Stimulated activated naive CD4-positive, alpha-beta T cell (primary cell): ENCODE measurements at regions not wholly inside any gene's neighbourhood (a gene's known extent, or its start where the extent isn't known, plus 50 kb on each side); places are given as distances from the start of the nearest gene placed in this dataset.

Source experiments
- DNase-seq, 6 experiments: peaks; one replicate each; lab custom pipeline; 2025; lab: John Stamatoyannopoulos, UW

DNA sequence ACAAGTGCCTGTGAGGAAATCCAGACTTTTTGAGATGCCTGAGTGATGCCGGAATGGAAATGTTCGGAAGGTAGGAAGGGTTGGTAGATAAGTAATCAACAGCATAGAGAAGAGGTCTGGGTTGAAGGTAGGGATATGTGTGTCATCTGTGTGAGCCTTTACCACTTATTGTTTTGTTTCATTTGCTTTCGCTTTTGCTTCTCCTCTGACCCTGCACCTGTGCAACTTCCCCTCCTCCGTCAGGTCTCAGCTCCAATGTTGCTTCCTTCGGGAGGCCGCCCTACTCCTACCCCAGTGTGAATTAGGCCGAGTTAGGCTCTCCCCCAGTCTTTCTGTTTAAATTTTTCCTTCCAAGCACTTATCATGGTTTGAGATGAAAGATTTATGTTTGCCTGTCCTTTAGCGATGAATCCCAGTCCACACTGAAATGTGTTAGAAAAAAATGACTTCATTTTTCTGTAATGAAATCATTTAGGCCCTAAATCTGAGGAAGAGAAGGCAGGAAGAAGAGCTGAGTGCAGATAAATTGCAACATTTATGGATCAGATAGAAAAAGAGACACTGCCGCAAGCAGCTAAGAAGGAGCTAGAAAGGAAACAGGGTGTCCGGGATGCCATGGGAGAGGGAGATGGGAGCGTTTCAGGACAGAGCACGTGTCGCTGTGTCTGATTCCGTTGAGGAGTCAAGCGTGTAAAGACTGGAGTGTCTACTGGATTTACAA is 139.6 kb upstream of the PELI1 start:
- DNase-seq, result peak in 3 of 6 experiments; percentile 9 to 55 (median 52)

DNA sequence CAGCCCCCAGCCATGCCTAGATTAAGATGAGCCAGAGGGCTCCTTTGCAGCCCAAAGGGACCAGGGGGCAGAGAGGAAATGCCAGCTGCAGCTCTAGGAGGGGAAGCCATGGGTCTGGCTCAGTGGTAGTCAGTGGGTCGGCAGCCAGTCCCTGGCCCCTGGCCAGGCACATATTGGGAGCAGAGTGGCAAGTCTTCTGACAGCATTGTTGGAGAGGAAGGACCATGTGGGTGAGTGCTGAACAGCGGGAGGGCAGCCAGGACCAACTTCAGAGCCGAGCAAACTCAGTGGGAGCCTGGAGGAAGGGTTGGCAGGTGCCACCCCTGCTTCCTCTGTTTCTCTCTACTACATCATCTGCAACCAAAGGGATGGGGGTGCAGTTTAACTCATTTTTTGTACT is 140.5 kb upstream of the PELI1 start:
- DNase-seq, result no peak

DNA sequence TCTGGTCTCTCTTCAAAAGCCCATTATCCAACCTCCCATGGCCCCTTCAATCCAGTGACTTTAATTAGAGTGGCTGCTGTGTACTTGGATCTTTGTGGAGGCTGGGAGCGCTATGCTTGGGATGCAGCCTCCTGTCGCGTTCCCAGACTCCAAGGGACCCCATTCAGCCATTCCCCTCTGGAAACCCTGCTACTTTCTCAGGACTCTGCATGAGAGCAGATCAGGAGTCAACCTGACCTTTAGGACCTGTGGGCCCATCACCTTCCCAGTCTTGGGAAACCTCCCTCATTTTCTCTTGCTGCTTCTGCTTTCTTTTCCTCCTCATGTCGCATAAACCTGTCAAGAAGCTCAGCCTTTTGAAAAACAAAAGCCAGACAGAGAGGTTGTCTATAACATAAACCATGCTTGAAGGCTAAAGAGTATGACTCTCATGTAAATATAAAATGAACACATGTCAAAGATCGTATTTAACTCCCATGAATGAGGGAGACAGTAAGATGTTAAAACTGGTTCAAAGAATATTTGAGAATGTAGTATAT is 143.1 kb upstream of the PELI1 start:
- no peak for DNase-seq

DNA sequence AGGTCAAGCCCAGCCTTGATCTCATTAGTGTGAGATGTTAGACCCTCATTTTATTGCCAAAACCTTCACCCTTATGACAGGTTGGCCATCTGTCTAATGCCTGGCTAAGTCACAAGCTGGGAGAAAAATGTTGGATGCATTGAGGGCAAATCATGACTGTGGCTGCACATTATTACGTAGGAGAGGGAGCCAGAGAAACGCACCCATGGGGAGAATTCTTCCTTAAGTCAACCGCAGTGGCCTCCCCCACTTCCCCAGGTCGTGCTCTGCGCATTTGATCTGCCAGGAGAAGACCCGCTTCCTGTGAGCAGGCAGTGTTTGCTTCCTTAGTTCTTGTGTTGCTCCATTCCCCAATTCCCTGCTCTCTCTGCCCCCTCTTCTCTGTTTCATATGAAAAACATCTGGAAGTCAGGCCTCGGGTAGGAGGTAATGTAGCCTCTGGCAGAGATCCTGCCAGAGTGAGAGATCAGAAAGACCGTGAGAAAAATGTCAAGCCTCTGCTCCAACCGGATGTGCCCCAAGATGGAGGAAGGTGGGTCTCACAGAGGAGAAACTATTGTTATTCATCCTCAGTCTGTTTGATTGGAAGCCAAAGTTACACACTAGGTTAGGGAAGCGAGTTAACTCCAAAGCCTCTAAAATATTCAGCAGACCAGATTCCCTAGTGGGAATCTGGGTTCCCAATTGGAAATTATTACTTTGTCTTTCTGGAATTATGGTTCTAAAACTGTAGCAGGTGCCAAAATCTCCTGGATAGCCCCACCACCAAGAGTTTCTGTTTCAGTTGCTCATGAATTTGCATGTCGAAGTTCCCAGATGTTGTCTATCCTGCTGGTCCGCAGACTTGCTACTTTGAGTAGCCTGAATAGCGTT is 144.3 kb upstream of the PELI1 start:
- DNase-seq, result no peak

DNA sequence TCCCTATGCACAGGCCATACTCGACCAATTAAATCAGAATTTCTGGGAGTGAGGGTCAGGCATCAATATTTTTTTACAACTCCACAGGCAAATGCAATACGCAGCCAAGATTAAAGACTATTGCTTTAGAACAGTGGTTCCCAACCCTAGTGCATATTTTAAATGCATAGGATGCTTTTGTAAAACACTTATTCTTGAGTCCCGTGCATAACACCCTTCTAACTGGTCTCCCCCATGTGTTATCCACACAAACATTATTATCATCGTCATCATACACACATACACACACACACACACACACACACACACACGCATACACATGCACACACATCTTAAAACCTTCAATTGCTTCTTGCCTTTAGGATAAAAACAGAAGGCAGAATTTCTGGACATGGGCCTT is 145.0 kb upstream of the PELI1 start:
- DNase-seq, result no peak

DNA sequence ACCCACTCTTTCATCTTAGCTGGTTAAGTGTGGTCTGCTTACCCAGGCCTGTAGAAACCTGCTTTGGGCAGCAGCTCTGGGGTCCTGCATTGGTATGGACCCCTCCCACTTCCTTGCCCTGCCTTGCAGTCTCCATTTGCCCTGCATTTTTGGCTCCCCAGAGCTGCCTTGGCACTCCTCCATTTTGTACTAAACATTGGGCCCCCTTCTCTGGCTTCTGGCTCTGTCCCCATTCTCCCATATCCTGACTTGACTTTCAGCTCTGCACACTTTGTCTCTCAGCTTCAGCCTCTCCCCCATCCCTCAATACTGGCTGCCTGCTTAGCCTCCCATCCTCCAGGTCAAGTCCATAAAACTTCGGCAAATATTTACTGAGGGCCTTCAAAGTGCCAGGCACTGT is 145.5 kb upstream of the PELI1 start:
- DNase-seq, result no peak

DNA sequence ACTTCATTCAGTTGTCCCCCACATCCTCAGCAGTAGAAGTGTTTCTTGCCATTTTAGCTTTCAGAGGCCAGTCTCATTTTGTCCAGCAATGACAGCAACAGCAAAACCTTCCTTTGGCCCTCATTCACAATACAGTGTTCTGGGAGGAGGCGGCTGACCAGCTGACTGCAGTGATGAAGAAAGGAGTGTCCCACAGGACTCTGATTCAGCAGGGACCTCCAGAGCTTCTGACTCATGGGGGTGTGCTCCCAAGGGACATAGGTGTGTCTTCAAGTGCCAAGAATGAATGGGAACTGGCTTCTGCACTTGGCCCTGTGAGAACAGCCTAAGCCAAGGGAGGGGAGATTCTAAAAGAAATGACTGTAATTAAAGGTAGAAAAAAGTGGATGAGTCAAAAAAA is 147.0 kb upstream of the PELI1 start:
- no peak for DNase-seq

DNA sequence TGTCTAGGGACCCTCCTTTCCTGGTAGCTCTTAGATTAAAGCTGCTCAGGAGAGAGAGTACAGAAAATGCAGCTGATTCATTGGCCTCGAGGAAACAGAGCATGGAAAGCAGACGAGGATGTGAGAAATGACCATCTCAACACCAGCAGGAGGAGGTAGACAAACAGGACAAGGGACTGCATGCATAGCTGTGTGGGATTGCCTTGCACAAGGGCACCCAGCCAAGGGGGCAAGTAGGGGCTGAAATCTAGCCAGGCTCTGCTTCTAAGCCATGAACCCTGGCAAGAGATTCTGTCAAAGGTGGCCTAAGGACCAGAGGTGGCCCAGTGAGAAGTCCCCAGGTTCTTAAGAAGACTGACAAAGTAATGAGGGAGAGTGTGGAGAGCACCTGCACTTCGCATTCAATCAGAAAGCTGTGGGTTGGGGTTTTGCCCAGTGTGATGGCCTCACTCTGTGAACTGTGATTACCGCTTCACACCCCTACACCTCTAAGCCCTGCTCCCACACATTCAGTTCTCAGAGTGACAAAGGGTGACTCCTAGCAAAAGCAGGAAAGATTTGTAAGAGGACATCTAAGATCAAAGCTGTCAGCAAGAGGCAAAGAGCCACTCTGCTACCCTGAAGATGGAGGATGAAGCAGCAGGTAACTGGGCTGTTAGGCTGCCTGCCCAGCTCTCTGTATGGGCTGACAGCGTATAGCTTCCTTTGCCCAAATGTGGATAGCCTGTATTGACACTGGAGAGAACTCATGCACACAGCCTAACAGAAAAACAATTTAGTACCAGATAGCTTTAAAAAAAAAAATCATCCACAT is 151.3 kb upstream of the PELI1 start:
- no peak for DNase-seq

DNA sequence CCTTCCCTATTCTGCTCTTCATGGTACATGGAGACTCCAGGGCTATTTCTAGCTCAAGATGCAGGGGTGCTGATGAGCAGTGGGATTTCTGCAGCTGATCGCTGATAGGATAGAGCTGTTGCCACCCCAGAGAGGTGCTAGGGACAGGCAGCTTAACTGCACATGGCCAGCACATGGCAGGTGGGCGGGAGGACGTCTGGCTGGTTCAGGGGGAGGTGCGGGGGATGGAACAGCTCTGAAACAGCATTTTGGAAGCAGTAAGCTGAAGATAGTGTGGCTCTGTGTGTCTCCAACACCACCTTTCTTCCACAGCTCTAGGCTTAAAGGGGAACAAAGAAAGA is 151.9 kb upstream of the PELI1 start:
- DNase-seq, result no peak

DNA sequence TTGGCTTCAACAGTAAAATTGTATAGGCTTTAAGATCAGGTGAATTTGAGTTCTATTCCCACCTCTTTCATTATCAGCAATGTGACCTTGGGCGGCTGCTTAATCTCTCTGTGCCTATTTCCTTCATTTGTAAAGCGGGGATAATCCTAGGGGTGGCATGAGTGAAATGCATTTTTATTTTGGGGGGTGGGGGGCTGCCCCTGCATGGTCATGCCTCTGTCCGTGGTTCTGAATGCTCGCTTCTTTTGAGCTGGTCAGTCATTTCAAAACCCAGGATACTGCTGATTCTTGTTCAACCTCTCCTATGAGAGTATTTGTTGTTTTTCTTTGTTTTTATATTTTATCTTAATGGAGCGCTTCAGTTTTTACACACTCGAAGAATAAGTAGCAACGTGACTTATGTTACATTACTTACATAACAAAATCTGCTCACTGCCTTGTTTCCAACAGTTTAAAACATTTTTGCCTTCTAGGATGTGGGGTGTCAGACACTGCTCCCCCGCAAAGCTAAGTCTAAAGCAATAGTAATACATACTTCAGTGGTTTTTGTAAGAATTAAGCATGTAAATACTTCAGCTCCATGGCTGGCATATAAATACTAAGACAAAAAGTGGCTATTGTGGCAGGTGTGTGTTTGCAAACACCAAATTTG is 152.6 kb upstream of the PELI1 start:
- DNase-seq, result no peak

DNA sequence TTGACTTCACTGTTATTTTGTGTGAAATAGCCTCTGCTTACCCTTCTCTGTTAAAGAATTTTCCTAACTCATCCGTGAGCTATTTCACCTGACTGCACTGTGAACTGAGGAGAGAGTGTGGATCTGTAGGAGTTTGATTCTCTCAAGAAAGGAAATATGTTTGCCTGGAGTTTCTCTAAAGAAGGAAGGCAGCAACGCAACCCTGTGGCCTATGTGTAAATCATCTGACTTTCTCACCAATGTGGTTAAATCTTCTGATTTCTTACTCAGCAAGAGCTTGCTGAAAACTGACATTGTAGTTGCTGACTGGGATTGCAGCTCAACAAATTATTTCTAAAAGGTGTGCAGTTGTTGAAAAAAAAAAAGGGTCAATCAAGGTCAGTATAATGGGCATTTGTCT is 153.9 kb upstream of the PELI1 start:
- no peak for DNase-seq

DNA sequence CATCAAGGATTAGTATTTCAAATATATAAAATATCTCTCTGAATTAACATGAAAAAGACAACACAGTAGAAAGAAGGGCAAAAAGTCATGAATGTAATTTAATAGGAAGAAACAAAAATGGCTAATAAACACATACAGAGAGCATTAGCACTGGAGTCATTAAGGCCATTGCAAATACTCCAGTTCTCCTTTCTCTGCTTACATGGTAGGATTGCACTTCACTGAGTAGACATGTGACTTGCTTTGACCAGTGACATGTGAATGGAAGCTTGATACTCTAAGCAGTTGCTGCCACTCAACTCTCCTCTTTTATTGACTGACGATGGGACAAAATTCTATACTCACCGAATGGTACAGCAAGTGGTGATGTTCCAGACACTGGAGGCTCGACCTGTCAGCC is 153.9 kb upstream of the LGALSL start:
- DNase-seq, result no peak

DNA sequence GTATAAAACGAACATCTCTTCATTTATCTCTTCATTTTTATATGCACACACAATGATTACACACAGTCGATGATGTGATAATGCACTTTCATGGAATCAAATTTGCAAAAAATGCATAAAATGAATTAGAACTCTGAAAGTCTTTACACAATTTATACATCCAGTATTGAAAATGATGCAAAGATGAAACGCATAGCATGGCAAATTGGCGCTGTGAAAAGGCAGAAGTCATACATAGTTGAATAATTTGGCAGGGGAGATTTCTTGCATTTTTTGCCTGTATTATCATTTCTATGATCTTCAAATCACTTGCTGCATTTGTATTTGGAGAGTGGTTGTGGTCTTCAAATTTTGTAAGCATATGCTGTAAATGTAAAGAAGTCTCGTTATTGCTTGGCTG is 150.7 kb upstream of the LGALSL start:
- no peak for DNase-seq

DNA sequence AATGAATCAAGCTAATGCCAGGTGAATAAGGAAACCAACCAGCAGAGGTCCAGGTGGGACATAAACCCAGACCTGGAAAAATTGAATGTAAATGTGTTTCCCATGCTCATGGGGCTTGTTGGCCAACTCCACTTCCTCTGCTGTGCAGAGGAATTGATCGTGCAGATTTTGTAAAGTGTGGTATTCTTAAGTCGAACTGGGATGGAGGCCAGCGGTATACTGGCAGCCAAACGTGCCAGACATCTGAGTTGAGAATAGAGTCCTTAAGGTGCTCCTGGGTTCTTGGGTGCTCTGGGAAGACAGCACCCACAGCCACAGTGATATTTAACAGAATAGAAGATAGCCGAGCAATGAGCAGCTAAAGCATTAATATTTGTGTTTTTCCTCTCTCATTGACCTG is 146.5 kb upstream of the LGALSL start:
- no peak for DNase-seq

DNA sequence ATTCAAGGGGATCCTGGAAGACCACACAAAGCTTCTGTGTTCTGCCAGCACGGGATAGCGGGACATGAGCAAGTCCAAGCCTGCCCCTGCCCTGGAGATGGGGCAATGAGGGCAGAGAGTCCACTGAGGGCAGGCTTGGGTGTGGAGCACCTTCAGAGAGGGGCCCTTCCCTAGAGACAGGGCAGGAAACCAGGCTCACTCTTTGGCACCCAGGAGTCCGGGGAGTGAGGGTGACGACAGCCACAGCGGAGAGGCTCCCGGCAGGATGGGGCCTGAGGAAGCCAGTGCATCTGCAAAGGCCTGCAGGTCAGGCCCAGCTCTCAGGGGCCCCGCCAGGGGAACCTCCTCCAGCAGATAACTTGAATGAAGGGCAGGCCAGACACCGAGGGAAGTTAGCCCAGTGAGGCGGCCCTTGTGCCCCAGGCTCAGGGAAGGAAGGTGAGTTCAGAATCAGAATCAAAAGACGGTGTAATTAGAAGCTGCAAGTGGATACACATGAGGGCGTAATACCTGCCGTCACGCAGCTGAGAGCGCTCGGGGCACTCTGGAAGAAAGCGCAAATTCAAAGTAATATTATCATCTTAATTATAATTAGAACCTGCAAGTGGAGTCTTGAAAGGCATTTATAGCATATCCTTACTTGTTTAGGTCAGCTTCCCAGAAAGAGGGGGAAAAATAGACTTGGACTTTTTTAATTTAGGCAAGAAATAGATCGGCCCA is 142.6 kb upstream of the LGALSL start:
- DNase-seq, result no peak

DNA sequence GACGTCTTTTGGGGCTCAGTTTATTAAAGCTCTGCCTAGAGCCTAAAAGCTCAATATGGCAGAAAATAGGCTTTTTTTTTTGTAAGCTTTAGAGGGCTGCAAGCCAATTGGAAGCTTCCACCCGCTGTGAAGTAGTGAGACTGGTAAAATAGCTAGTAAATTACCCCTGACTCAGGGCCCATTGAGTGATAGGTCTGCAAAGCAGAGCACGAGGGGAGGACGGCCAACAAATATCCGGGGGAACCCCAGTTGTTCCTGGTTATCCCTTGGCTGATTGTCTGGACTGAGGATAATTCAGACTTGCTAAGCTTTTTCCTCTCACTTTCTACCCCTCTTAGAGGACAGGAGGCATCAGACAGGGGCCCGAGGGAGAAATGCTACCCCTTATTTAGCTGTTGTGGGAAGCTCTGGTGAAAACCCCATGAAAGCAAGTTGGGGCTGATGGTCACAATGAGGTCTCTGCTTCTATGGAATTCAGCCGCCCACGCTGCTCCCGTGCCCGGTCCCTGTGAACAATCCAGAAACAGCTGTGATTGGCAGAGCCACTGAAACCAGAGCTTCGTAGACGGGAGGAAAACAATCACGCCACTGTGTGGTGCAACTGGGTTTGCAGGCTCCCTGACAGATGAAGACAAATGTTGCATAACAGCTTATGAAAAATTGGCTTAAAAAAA is 141.9 kb upstream of the LGALSL start:
- no peak for DNase-seq

DNA sequence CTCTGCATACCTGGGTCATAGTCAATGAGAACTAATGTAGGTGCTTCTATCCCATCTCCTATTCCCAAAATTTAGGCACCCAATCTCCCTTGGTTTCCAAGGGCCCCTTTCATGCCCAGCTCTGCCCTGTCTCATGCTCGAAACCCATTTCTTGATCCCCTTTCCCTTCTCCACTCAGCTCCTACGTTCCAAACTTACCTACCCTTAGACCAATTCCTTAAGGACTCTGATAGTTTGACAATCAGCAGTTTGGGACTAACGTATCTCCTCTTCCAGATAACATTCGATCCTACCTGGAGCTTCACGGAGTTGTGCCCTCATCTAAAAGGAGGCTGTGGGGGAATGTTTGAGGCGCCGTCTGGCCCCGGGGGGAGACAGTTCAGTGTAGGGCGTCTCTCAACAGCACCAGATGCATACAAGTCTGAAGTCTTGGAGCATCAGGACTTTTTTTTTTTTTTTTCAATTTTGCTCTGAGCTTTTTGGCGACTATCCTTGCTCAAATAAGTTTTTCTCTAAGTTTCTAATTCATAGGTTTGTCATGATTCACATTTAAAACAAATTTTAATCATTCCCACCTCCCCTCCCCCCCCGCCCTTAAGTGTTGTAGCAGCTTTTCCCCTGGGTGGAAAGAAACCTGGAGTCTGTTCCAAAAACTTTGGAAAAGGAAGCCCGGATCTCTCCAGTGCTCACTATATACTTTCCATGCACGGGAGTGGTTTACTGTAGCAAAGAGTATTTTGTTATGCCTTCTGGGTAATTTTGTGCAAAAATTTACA is 141.2 kb upstream of the LGALSL start:
- DNase-seq, result no peak

DNA sequence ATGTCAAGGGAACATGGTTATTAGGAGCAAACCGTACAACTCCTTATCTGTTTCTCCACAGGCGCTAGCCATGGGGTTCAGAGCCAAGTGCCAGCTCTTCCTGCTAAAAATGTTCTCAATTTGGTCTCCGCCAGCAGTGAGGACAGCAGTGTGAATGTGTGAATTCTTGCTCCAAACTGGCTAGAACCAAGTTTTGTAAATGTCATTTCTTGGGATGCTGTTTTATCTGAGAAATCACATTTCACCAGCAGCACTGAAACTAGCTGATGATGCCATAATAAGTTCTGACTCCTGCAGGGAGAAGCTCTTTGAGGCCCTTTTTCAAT is 140.6 kb upstream of the LGALSL start:
- no peak for DNase-seq

DNA sequence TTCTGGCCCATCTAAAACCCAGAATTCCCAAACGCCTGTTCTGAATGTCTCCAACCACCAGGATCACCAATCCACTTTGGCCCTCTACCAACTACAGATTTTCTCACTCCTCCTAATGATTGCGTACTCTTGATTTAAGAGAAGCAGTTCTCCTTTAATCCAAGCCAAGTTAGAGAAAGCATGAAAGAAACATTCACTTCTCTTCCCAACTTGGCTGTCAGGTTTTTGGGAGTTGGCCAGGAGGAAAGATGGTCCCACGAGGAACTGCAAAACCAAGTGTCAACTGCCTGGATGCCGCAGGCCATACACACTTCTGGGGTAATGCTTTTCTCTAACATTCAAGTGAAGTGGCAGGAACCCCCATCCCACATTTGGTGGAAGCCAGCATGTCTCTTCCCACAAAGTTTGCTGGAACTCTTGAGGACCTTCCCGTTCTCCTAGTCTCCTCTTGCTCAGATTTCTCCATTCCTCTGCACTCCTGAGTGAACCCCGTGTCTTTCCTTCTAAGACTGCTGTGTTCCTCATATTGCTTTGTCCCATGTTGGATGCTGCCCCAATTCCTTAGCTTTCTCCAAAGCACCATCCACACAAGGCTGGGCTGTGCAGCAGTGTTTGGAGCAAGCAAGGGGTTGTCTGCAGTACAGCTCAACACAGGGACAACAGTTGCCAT is 138.5 kb upstream of the LGALSL start:
- DNase-seq, result no peak
